ENCODE measurements at regions not wholly inside any gene's neighbourhood (a gene's known extent, or its start where the extent isn't known, plus 50 kb on each side); places are given as distances from the start of the nearest gene placed in this dataset.

GRCh38 chr6:23420659-23421350 is 705.2 kb upstream of the NRSN1 start:
- TF ChIP-seq CTCF (conservative IDR thresholded peaks at IDR 0.05) (no peak), EZH2 (IDR thresholded peaks at IDR 0.05; ENCODE audit: low read depth) (no peak)
